ENCODE measurements at regions not wholly inside any gene's neighbourhood (a gene's known extent, or its start where the extent isn't known, plus 50 kb on each side); places are given as distances from the start of the nearest gene placed in this dataset.

GRCh38 chr3:94417963-94418455 lies 355.1 kb downstream of the NSUN3 start:
- Histone ChIP-seq H3K9me3 (ENCODE audit: control insufficient read depth, low read length) (peaks cover 2% of the 10 kb centered on the region), H3K4me3 (ENCODE audit: insufficient read depth in 1 of 2, low read depth in 1 of 2, low read length in 2 of 2) (no peak overlapping the region), H3K4ac (ENCODE audit: low read depth in 1 of 2, low read length in 2 of 2) (no peak overlapping the region), H4K91ac (ENCODE audit: low read length) (no peak overlapping the region), H3K4me1 (ENCODE audit: control insufficient read depth, insufficient read depth, low read depth, low read length) (no peaks in the 10 kb centered on the region), H2AFZ (ENCODE audit: low read depth, low read length) (no peak overlapping the region), H2BK12ac (ENCODE audit: low read length in 2 of 2) (no peak overlapping the region), H2BK15ac (ENCODE audit: low read depth, poor library complexity, severe bottlenecking) (no peak overlapping the region), H2BK5ac (ENCODE audit: low read depth, low read length, poor library complexity, severe bottlenecking) (no peak overlapping the region), H3K18ac (ENCODE audit: low read depth in 1 of 2, low read length in 2 of 2) (no peak overlapping the region), H3K14ac (ENCODE audit: low read length in 2 of 2) (no peak overlapping the region), H3K79me1 (replicated peaks; ENCODE audit: low read length, poor library complexity, severe bottlenecking) (no peaks in the 10 kb centered on the region), H3K36me3 (ENCODE audit: control insufficient read depth in 1 of 2, insufficient read depth in 2 of 2, low read depth in 1 of 2, low read length in 2 of 2) (no peaks in the 10 kb centered on the region), H3K27ac (ENCODE audit: low read length, poor library complexity, severe bottlenecking) (no peak overlapping the region), H3K4me2 (ENCODE audit: low read length, poor library complexity, severe bottlenecking) (no peak overlapping the region), H3K23ac (ENCODE audit: low read length in 2 of 2) (no peak overlapping the region), H2BK120ac (ENCODE audit: low read depth, low read length) (no peak overlapping the region), H2AK5ac (ENCODE audit: low read length, severe bottlenecking) (no peak overlapping the region), H3K27me3 (ENCODE audit: control insufficient read depth in 1 of 2, insufficient read depth in 1 of 2, low read length in 2 of 2) (no peaks in the 10 kb centered on the region), H3K9ac (ENCODE audit: low read length) (no peak overlapping the region), H4K8ac (ENCODE audit: low read length) (no peak overlapping the region)
- DNase-seq: no peak
- 95% methylated on average over 6 of the region's 6 CpGs for WGBS

GRCh38 chr3:94420931-94421330 lies 358.1 kb downstream of the NSUN3 start:
- H3K23ac ChIP-seq (ENCODE audit: low read length in 2 of 2): no peak overlapping the region
- no peak overlapping the region for H3K18ac ChIP-seq (ENCODE audit: low read depth in 1 of 2, low read length in 2 of 2)
- no peak overlapping the region for H3K4ac ChIP-seq (ENCODE audit: low read depth in 1 of 2, low read length in 2 of 2)
- no peak overlapping the region for H2BK12ac ChIP-seq (ENCODE audit: low read length in 2 of 2)
- no peaks in the 10 kb centered on the region for H3K36me3 ChIP-seq (ENCODE audit: control insufficient read depth in 1 of 2, insufficient read depth in 2 of 2, low read depth in 1 of 2, low read length in 2 of 2)
- no peak overlapping the region for H3K9ac ChIP-seq (ENCODE audit: low read length)
- no peak for DNase-seq
- H4K8ac ChIP-seq (ENCODE audit: low read length): no peak overlapping the region
- no peak overlapping the region for H2BK15ac ChIP-seq (ENCODE audit: low read depth, poor library complexity, severe bottlenecking)
- no peak overlapping the region for H2AFZ ChIP-seq (ENCODE audit: low read depth, low read length)
- H3K9me3 ChIP-seq (ENCODE audit: control insufficient read depth, low read length): peaks cover 4% of the 10 kb centered on the region
- no peak overlapping the region for H2AK5ac ChIP-seq (ENCODE audit: low read length, severe bottlenecking)
- H2BK5ac ChIP-seq (ENCODE audit: low read depth, low read length, poor library complexity, severe bottlenecking): no peak overlapping the region
- no peak overlapping the region for H3K4me2 ChIP-seq (ENCODE audit: low read length, poor library complexity, severe bottlenecking)
- no peaks in the 10 kb centered on the region for H3K79me1 ChIP-seq (replicated peaks; ENCODE audit: low read length, poor library complexity, severe bottlenecking)
- no peaks in the 10 kb centered on the region for H3K27me3 ChIP-seq (ENCODE audit: control insufficient read depth in 1 of 2, insufficient read depth in 1 of 2, low read length in 2 of 2)
- H4K91ac ChIP-seq (ENCODE audit: low read length): no peak overlapping the region
- H3K14ac ChIP-seq (ENCODE audit: low read length in 2 of 2): no peak overlapping the region
- H3K27ac ChIP-seq (ENCODE audit: low read length, poor library complexity, severe bottlenecking): no peak overlapping the region
- no peaks in the 10 kb centered on the region for H3K4me1 ChIP-seq (ENCODE audit: control insufficient read depth, insufficient read depth, low read depth, low read length)
- WGBS: 59% methylated on average over 1 of the region's 1 CpG
- no peak overlapping the region for H3K4me3 ChIP-seq (ENCODE audit: insufficient read depth in 1 of 2, low read depth in 1 of 2, low read length in 2 of 2)
- H2BK120ac ChIP-seq (ENCODE audit: low read depth, low read length): no peak overlapping the region

GRCh38 chr3:94423578-94423977 lies 360.7 kb downstream of the NSUN3 start:
- H3K4me1 ChIP-seq (ENCODE audit: control insufficient read depth, insufficient read depth, low read depth, low read length): no peaks in the 10 kb centered on the region
- no peak overlapping the region for H3K9ac ChIP-seq (ENCODE audit: low read length)
- H4K91ac ChIP-seq (ENCODE audit: low read length): no peak overlapping the region
- no peak overlapping the region for H3K4me2 ChIP-seq (ENCODE audit: low read length, poor library complexity, severe bottlenecking)
- no peak overlapping the region for H3K4ac ChIP-seq (ENCODE audit: low read depth in 1 of 2, low read length in 2 of 2)
- no peaks in the 10 kb centered on the region for H3K79me1 ChIP-seq (replicated peaks; ENCODE audit: low read length, poor library complexity, severe bottlenecking)
- H2BK12ac ChIP-seq (ENCODE audit: low read length in 2 of 2): no peak overlapping the region
- H3K4me3 ChIP-seq (ENCODE audit: insufficient read depth in 1 of 2, low read depth in 1 of 2, low read length in 2 of 2): no peak overlapping the region
- no peak overlapping the region for H2BK120ac ChIP-seq (ENCODE audit: low read depth, low read length)
- no peak overlapping the region for H2AK5ac ChIP-seq (ENCODE audit: low read length, severe bottlenecking)
- H3K14ac ChIP-seq (ENCODE audit: low read length in 2 of 2): no peak overlapping the region
- no peak overlapping the region for H2BK15ac ChIP-seq (ENCODE audit: low read depth, poor library complexity, severe bottlenecking)
- H3K9me3 ChIP-seq (ENCODE audit: control insufficient read depth, low read length): peaks cover 6% of the 10 kb centered on the region
- no peak overlapping the region for H2BK5ac ChIP-seq (ENCODE audit: low read depth, low read length, poor library complexity, severe bottlenecking)
- H3K27me3 ChIP-seq (ENCODE audit: control insufficient read depth in 1 of 2, insufficient read depth in 1 of 2, low read length in 2 of 2): no peaks in the 10 kb centered on the region
- no peaks in the 10 kb centered on the region for H3K36me3 ChIP-seq (ENCODE audit: control insufficient read depth in 1 of 2, insufficient read depth in 2 of 2, low read depth in 1 of 2, low read length in 2 of 2)
- H2AFZ ChIP-seq (ENCODE audit: low read depth, low read length): no peak overlapping the region
- no peak overlapping the region for H4K8ac ChIP-seq (ENCODE audit: low read length)
- no peak overlapping the region for H3K23ac ChIP-seq (ENCODE audit: low read length in 2 of 2)
- no peak overlapping the region for H3K18ac ChIP-seq (ENCODE audit: low read depth in 1 of 2, low read length in 2 of 2)
- H3K27ac ChIP-seq (ENCODE audit: low read length, poor library complexity, severe bottlenecking): no peak overlapping the region
- DNase-seq: peak; percentile 76

GRCh38 chr3:94429517-94429916 lies 366.7 kb downstream of the NSUN3 start:
- Histone ChIP-seq H3K36me3 (ENCODE audit: control insufficient read depth in 1 of 2, insufficient read depth in 2 of 2, low read depth in 1 of 2, low read length in 2 of 2) (no peaks in the 10 kb centered on the region), H3K79me1 (replicated peaks; ENCODE audit: low read length, poor library complexity, severe bottlenecking) (no peaks in the 10 kb centered on the region), H3K9me3 (ENCODE audit: control insufficient read depth, low read length) (peaks cover 4% of the 10 kb centered on the region), H3K27ac (ENCODE audit: low read length, poor library complexity, severe bottlenecking) (no peak overlapping the region), H3K4me3 (ENCODE audit: insufficient read depth in 1 of 2, low read depth in 1 of 2, low read length in 2 of 2) (no peak overlapping the region), H3K18ac (ENCODE audit: low read depth in 1 of 2, low read length in 2 of 2) (no peak overlapping the region), H2BK15ac (ENCODE audit: low read depth, poor library complexity, severe bottlenecking) (no peak overlapping the region), H4K91ac (ENCODE audit: low read length) (no peak overlapping the region), H3K4me2 (ENCODE audit: low read length, poor library complexity, severe bottlenecking) (no peak overlapping the region), H2BK5ac (ENCODE audit: low read depth, low read length, poor library complexity, severe bottlenecking) (no peak overlapping the region), H3K4ac (ENCODE audit: low read depth in 1 of 2, low read length in 2 of 2) (no peak overlapping the region), H3K14ac (ENCODE audit: low read length in 2 of 2) (no peak overlapping the region), H3K9ac (ENCODE audit: low read length) (no peak overlapping the region), H3K23ac (ENCODE audit: low read length in 2 of 2) (no peak overlapping the region), H2BK120ac (ENCODE audit: low read depth, low read length) (no peak overlapping the region), H3K27me3 (ENCODE audit: control insufficient read depth in 1 of 2, insufficient read depth in 1 of 2, low read length in 2 of 2) (no peaks in the 10 kb centered on the region), H3K4me1 (ENCODE audit: control insufficient read depth, insufficient read depth, low read depth, low read length) (no peaks in the 10 kb centered on the region), H4K8ac (ENCODE audit: low read length) (no peak overlapping the region), H2AK5ac (ENCODE audit: low read length, severe bottlenecking) (no peak overlapping the region), H2AFZ (ENCODE audit: low read depth, low read length) (no peak overlapping the region), H2BK12ac (ENCODE audit: low read length in 2 of 2) (no peak overlapping the region)
- DNase-seq: no peak
